ENCODE measurements at regions not wholly inside any gene's neighbourhood (a gene's known extent, or its start where the extent isn't known, plus 50 kb on each side); places are given as distances from the start of the nearest gene placed in this dataset.

DNA sequence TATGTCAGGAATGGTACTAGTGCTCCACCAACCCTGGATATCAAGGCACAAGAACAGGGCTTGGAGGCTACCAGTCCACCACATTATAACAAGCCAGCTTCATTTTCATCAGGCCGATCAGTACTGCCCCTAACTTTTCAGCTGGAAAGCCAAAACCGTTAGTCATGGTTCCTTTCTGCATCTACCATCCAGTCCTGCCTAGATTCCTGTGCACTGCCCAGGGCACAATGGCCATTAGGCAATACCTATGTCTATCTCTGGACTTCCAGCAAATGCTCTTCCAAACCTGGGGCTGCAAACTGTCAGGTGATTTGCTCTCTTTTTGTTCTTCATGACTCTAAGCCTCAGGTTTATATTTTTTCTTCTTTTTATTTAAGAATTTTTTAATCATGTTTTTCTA, 937.7 kb downstream of the SORCS1 start:
- ATAC-seq (ENCODE audit: low read depth) (no peak), DNase-seq (no peak)
- in situ Hi-C loops (cut with MboI; ENCODE audit: low sequenced_read_pairs), result no loop called here
- no peaks in the 10 kb centered on the region for H4K20me1 ChIP-seq (ENCODE audit: insufficient read depth, low read length)
- H3K4me2 ChIP-seq (ENCODE audit: low read depth, low read length), result no peak overlapping the region
- H3K9ac ChIP-seq (ENCODE audit: low read depth, low read length), result no peak overlapping the region
- H3K9me3 ChIP-seq (ENCODE audit: control insufficient read depth, insufficient read depth, low read length), result no peaks in the 10 kb centered on the region
- H3K27me3 ChIP-seq (ENCODE audit: control insufficient read depth, insufficient read depth, low read length), result no peaks in the 10 kb centered on the region
- dilution Hi-C loops (cut with HindIII; ENCODE audit: low sequenced_read_pairs, unreplicated experiment), result no loop called here
- no peak overlapping the region for H3K27ac ChIP-seq (ENCODE audit: insufficient read depth, low read length)
- H3K4me3 ChIP-seq (ENCODE audit: insufficient read depth, low read depth, low read length), result no peak overlapping the region
- intact Hi-C loops (cut with micrococcal nuclease), result no loop called here
- no peak overlapping the region for H4K91ac ChIP-seq (ENCODE audit: insufficient read depth, low read depth, low read length)
- no peak overlapping the region for H4K8ac ChIP-seq (ENCODE audit: low read depth in 2 of 2, low read length in 2 of 2)
- CTCF ChIA-PET, result no interaction called here
- no peaks in the 10 kb centered on the region for H3K36me3 ChIP-seq (ENCODE audit: control insufficient read depth, insufficient read depth, low read length)
- no peak overlapping the region for H3K18ac ChIP-seq (ENCODE audit: low read depth, low read length)
- H3K4ac ChIP-seq (ENCODE audit: low read depth, low read length), result no peak overlapping the region
- no peak overlapping the region for H2BK20ac ChIP-seq (ENCODE audit: low read depth, low read length)
- no peak overlapping the region for H3K23ac ChIP-seq (ENCODE audit: low read depth, low read length)
- no peak overlapping the region for H3K14ac ChIP-seq (replicated peaks; ENCODE audit: low read depth, low read length)
- no peak overlapping the region for H2BK120ac ChIP-seq (ENCODE audit: low read depth, low read length)
- TF ChIP-seq BHLHE40 (IDR thresholded peaks at IDR 0.05; ENCODE audit: low read depth, low read length) (no peak), USF2 (IDR thresholded peaks at IDR 0.05; ENCODE audit: low read depth, low read length) (no peak), FOS (IDR thresholded peaks at IDR 0.05; ENCODE audit: low read depth, low read length) (no peak), RAD21 (IDR thresholded peaks at IDR 0.05; ENCODE audit: low read length) (no peak), MAZ (IDR thresholded peaks at IDR 0.05; ENCODE audit: borderline replicate concordance, low read depth, low read length) (no peak), MXI1 (IDR thresholded peaks at IDR 0.05; ENCODE audit: borderline replicate concordance, low read depth, low read length) (no peak), NFE2L2 (IDR thresholded peaks at IDR 0.05; ENCODE audit: low read depth, low read length) (no peak), CHD1 (IDR thresholded peaks at IDR 0.05; ENCODE audit: low read depth, low read length) (no peak), RFX5 (IDR thresholded peaks at IDR 0.05; ENCODE audit: low read depth, low read length) (no peak), SMC3 (IDR thresholded peaks at IDR 0.05; ENCODE audit: low read depth, low read length) (no peak), MAFK (IDR thresholded peaks at IDR 0.05; ENCODE audit: low read depth, low read length) (no peak), CEBPB (IDR thresholded peaks at IDR 0.05; ENCODE audit: low read depth, low read length) (no peak), RCOR1 (IDR thresholded peaks at IDR 0.05; ENCODE audit: insufficient replicate concordance, low read length) (no peak), POLR2A (IDR thresholded peaks at IDR 0.05; ENCODE audit: low read depth, low read length) (no peak)
- TF ChIP-seq, protein P1, sequence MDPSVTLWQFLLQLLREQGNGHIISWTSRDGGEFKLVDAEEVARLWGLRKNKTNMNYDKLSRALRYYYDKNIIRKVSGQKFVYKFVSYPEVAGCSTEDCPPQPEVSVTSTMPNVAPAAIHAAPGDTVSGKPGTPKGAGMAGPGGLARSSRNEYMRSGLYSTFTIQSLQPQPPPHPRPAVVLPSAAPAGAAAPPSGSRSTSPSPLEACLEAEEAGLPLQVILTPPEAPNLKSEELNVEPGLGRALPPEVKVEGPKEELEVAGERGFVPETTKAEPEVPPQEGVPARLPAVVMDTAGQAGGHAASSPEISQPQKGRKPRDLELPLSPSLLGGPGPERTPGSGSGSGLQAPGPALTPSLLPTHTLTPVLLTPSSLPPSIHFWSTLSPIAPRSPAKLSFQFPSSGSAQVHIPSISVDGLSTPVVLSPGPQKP (IDR thresholded peaks at IDR 0.05; ENCODE audit: borderline replicate concordance, low read depth, low read length), result no peak
- TF ChIP-seq, protein P2, sequence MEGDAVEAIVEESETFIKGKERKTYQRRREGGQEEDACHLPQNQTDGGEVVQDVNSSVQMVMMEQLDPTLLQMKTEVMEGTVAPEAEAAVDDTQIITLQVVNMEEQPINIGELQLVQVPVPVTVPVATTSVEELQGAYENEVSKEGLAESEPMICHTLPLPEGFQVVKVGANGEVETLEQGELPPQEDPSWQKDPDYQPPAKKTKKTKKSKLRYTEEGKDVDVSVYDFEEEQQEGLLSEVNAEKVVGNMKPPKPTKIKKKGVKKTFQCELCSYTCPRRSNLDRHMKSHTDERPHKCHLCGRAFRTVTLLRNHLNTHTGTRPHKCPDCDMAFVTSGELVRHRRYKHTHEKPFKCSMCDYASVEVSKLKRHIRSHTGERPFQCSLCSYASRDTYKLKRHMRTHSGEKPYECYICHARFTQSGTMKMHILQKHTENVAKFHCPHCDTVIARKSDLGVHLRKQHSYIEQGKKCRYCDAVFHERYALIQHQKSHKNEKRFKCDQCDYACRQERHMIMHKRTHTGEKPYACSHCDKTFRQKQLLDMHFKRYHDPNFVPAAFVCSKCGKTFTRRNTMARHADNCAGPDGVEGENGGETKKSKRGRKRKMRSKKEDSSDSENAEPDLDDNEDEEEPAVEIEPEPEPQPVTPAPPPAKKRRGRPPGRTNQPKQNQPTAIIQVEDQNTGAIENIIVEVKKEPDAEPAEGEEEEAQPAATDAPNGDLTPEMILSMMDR (conservative IDR thresholded peaks at IDR 0.05; ENCODE audit: low read depth, low read length), result no peak
- no peak overlapping the region for H2AFZ ChIP-seq (replicated peaks; ENCODE audit: low read length, poor library complexity)
- no TSS peak for BruUV-seq (replicated peaks)
- no peak overlapping the region for H4K5ac ChIP-seq (ENCODE audit: low read depth, low read length)
- no peak overlapping the region for H2AK5ac ChIP-seq (ENCODE audit: low read depth, low read length)
- H2AK9ac ChIP-seq (replicated peaks; ENCODE audit: low read depth, low read length, poor library complexity), result no peak overlapping the region
- H2BK15ac ChIP-seq (ENCODE audit: low read depth, low read length), result no peak overlapping the region
- H3K4me1 ChIP-seq (ENCODE audit: control insufficient read depth, insufficient read depth, low read length), result no peaks in the 10 kb centered on the region
- no peak overlapping the region for H2BK5ac ChIP-seq (ENCODE audit: low read depth, low read length, poor library complexity, severe bottlenecking)
- H3K9me1 ChIP-seq (ENCODE audit: insufficient read depth, low read length), result no peaks in the 10 kb centered on the region
- no peak overlapping the region for H3K56ac ChIP-seq (ENCODE audit: extremely low read depth, insufficient read depth, low read length)
- POLR2A ChIA-PET (ENCODE audit: unreplicated experiment), result no interaction called here
- H3K79me1 ChIP-seq (ENCODE audit: low read depth in 1 of 2, low read length in 2 of 2), result no peaks in the 10 kb centered on the region
- no CpG with 5 or more reads among the region's 2 CpGs for WGBS, 2 experiments (ENCODE audit: extremely low coverage in 2 of 2, insufficient read length in 1 of 2)
